ENCODE measurements at regions not wholly inside any gene's neighbourhood (a gene's known extent, or its start where the extent isn't known, plus 50 kb on each side); places are given as distances from the start of the nearest gene placed in this dataset.

DNA sequence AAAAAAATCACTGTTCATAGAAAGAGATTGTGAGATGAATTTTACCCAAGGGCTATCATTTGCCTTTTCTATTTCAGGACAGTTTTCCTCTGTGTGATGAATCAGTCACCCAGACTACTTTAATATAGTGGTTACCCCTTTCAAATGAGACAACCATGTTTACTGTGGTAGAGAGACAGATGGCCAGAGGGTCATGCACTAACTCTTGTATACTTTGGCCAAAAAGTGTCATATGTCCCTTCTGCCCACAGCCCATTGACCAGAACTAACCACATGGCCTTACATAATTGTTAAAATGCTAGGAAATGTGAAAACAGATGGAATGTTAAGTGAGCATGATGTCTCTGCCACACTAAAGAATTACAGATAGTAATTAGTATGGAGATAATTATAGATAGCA is 498.7 kb downstream of the DACH1 start:
- H3K4me1 ChIP-seq, result no peaks in the 10 kb centered on the region
- intact Hi-C loops (cut with DNase I; ENCODE audit: low total_unique reads) (no loop called here), in situ Hi-C loops (cut with MboI; ENCODE audit: low pct_ligation_motif_present in 1 of 4, low pct_unique_long_range_greater_than_20kb in 1 of 4, low sequenced_read_pairs in 3 of 4) (no loop called here)
- TF ChIP-seq POLR2AphosphoS5 (IDR thresholded peaks at IDR 0.05) (no peak), POLR2A (IDR thresholded peaks at IDR 0.05) (no peak), EP300 (IDR thresholded peaks at IDR 0.05; ENCODE audit: low read depth) (no peak)
- TF ChIP-seq, protein P1, sequence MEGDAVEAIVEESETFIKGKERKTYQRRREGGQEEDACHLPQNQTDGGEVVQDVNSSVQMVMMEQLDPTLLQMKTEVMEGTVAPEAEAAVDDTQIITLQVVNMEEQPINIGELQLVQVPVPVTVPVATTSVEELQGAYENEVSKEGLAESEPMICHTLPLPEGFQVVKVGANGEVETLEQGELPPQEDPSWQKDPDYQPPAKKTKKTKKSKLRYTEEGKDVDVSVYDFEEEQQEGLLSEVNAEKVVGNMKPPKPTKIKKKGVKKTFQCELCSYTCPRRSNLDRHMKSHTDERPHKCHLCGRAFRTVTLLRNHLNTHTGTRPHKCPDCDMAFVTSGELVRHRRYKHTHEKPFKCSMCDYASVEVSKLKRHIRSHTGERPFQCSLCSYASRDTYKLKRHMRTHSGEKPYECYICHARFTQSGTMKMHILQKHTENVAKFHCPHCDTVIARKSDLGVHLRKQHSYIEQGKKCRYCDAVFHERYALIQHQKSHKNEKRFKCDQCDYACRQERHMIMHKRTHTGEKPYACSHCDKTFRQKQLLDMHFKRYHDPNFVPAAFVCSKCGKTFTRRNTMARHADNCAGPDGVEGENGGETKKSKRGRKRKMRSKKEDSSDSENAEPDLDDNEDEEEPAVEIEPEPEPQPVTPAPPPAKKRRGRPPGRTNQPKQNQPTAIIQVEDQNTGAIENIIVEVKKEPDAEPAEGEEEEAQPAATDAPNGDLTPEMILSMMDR (IDR thresholded peaks at IDR 0.05), result no peak
- DNase-seq, result no peak
- H3K27ac ChIP-seq, result no peak overlapping the region
- H3K27me3 ChIP-seq, result no peaks in the 10 kb centered on the region
- H3K9me3 ChIP-seq, result no peaks in the 10 kb centered on the region
- no peaks in the 10 kb centered on the region for H3K36me3 ChIP-seq
- H3K4me3 ChIP-seq, result no peak overlapping the region

DNA sequence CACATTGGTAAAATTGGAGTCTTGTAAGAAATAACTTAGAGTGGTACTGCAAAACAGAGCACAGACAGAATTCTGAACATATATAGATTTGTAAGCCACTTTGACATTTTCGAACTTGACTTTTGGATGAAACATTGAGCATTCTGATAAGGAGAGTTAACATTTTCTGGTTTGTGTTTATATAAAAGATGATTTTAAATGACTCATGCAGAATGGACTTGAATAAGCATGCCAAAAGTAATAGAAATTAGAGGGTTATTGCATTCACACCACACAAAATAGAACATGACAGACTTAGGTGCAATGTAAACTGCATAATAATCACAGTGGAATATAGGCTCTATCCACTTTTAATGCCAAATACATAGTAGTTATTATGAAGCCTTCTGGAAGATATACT is 507.0 kb downstream of the DACH1 start:
- Histone ChIP-seq H3K27ac (no peak overlapping the region), H3K4me3 (no peak overlapping the region), H3K4me1 (no peaks in the 10 kb centered on the region), H3K36me3 (no peaks in the 10 kb centered on the region), H3K9me3 (no peaks in the 10 kb centered on the region), H3K27me3 (no peaks in the 10 kb centered on the region)
- intact Hi-C loops (cut with DNase I; ENCODE audit: low total_unique reads), result no loop called here
- 67 to 78% methylated on average over 1 of the region's 1 CpG for WGBS, 2 donors (ENCODE audit: low coverage in 1 of 2)
- in situ Hi-C loops (cut with MboI; ENCODE audit: low pct_ligation_motif_present in 1 of 4, low pct_unique_long_range_greater_than_20kb in 1 of 4, low sequenced_read_pairs in 3 of 4), result no loop called here
- TF ChIP-seq POLR2A (IDR thresholded peaks at IDR 0.05) (no peak), EP300 (IDR thresholded peaks at IDR 0.05; ENCODE audit: low read depth) (no peak), POLR2AphosphoS5 (IDR thresholded peaks at IDR 0.05) (no peak)
- TF ChIP-seq, protein P1 (IDR thresholded peaks at IDR 0.05), result no peak
- DNase-seq, result no peak

DNA sequence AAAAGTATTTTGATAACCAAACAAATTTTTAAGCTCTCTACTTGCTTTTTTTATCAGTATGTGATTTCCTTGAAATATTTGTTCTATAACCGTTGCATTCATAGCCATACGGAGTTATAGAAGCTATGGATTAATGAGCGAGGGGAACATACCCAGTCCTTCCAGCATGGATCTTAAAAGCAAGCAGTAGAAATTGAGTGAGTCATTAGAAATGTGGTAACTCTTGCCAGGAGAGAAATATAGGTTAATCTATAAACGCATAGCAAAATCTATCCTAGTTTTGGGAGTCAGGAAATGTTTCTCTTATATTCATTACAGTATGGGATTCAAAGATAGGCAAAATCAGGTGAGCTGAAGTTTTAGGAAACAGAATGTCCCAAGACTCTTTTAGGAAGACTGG is 507.4 kb downstream of the DACH1 start:
- Histone ChIP-seq H3K27me3 (no peaks in the 10 kb centered on the region), H3K36me3 (no peaks in the 10 kb centered on the region), H3K4me3 (no peak overlapping the region), H3K27ac (no peak overlapping the region), H3K4me1 (no peaks in the 10 kb centered on the region), H3K9me3 (no peaks in the 10 kb centered on the region)
- no peak for DNase-seq
- intact Hi-C loops (cut with DNase I; ENCODE audit: low total_unique reads), result no loop called here
- TF ChIP-seq POLR2A (IDR thresholded peaks at IDR 0.05), result no peak
- no peak for TF ChIP-seq EP300 (IDR thresholded peaks at IDR 0.05; ENCODE audit: low read depth)
- no peak for TF ChIP-seq POLR2AphosphoS5 (IDR thresholded peaks at IDR 0.05)
- TF ChIP-seq, protein P1 (IDR thresholded peaks at IDR 0.05), result no peak
- in situ Hi-C loops (cut with MboI; ENCODE audit: low pct_ligation_motif_present in 1 of 4, low pct_unique_long_range_greater_than_20kb in 1 of 4, low sequenced_read_pairs in 3 of 4), result no loop called here
- WGBS, 2 donors (ENCODE audit: low coverage in 1 of 2), result 88 to 91% methylated on average over 4 of the region's 4 CpGs

DNA sequence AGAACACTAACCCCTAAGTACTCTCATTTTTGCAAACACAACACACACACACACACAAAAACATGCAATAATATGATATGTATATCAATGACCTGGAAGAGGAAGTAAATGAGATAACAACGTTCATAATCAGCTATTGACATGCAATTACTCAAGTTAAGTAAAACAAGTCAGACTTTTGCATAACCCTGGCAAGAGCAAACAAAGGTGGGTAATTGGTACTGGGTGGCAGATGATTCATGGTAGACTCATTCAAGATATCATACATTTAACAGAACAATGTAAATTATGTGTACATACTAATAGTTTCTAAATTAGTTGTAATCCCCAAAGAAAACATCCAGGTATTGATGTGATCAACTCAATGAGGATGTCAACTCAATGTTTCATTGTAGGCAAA is 508.8 kb downstream of the DACH1 start:
- DNase-seq, result no peak

More for the DNA sequence above, 508.8 kb downstream of the DACH1 start:
- TF ChIP-seq EP300 (IDR thresholded peaks at IDR 0.05; ENCODE audit: low read depth) (no peak), POLR2A (IDR thresholded peaks at IDR 0.05) (no peak), POLR2AphosphoS5 (IDR thresholded peaks at IDR 0.05) (no peak)
- TF ChIP-seq, protein P1 (IDR thresholded peaks at IDR 0.05), result no peak
- H3K27me3 ChIP-seq, result no peaks in the 10 kb centered on the region
- no peaks in the 10 kb centered on the region for H3K9me3 ChIP-seq
- WGBS, 2 donors (ENCODE audit: low coverage in 1 of 2), result 35% methylated on average over 1 of the region's 1 CpG; no CpG with 5 or more reads in 1 of the 2 donors
- in situ Hi-C loops (cut with MboI; ENCODE audit: low pct_ligation_motif_present in 1 of 4, low pct_unique_long_range_greater_than_20kb in 1 of 4, low sequenced_read_pairs in 3 of 4), result no loop called here
- H3K4me1 ChIP-seq, result no peaks in the 10 kb centered on the region
- H3K27ac ChIP-seq, result no peak overlapping the region
- intact Hi-C loops (cut with DNase I; ENCODE audit: low total_unique reads), result no loop called here
- H3K4me3 ChIP-seq, result no peak overlapping the region
- no peaks in the 10 kb centered on the region for H3K36me3 ChIP-seq
